OCI-LY7 (cell line): ENCODE measurements at regions not wholly inside any gene's neighbourhood (a gene's known extent, or its start where the extent isn't known, plus 50 kb on each side); places are given as distances from the start of the nearest gene placed in this dataset.

Experiments
- BruUV-seq: library from RNA; stranded (reverse); fragments of 400-500 nt; replicated peaks from 2 replicates; lab custom pipeline; 2021; lab: Mats Ljungman, UMichigan
- CTCF ChIA-PET: fragments of 300-600 bp; sonication (Branson Sonifier 250); formaldehyde crosslinking; loops from one replicate; lab custom pipeline; 2022; ENCODE audit warnings: antibody characterized with exemption; ENCODE audit not compliant: unreplicated experiment; lab: Charles Lee
- POLR2A ChIA-PET: fragments of 300-600 bp; sonication (Branson Sonifier 250); formaldehyde crosslinking; loops from one replicate; lab custom pipeline; 2022; ENCODE audit warnings: antibody characterized with exemption; lab: Charles Lee
- DNase-seq: peaks from one replicate; pipeline ENCODE4 v3.0.0-alpha.2; 2015; ENCODE audit warnings: low spot score
- H2AFZ ChIP-seq: fragments of 200-600 bp; sonication (generic), shearing (Covaris generic); 2 replicates; pipeline ENCODE4 v1.6.1; 2014; ENCODE audit warnings: mild to moderate bottlenecking, antibody characterized with exemption, low read length, moderate library complexity
- H3K27ac ChIP-seq: fragments of 200-600 bp; sonication (generic); 2 replicates; pipeline ENCODE4 v1.5.1; 2014; ENCODE audit warnings: mixed run types, low read depth, mild to moderate bottlenecking, moderate library complexity, low read length, inconsistent platforms; ENCODE audit not compliant: poor library complexity, severe bottlenecking
- H3K36me3 ChIP-seq: fragments of 200-600 bp; sonication (generic); 2 replicates; pipeline ENCODE4 v1.6.1; 2014; ENCODE audit warnings: mild to moderate bottlenecking, antibody characterized with exemption, low read length, moderate library complexity, mixed read lengths; ENCODE audit not compliant: insufficient read depth
- H3K4me1 ChIP-seq: fragments of 200-600 bp; sonication (generic); 2 replicates; pipeline ENCODE4 v1.5.1; 2014; ENCODE audit warnings: mild to moderate bottlenecking, low read length; ENCODE audit not compliant: insufficient read depth, poor library complexity, severe bottlenecking
- H3K4me2 ChIP-seq: fragments of 200-600 bp; sonication (generic); 2 replicates; pipeline ENCODE4 v1.6.1; 2014; ENCODE audit warnings: mild to moderate bottlenecking, low read length
- H3K4me3 ChIP-seq: fragments of 200-600 bp; sonication (generic); 2 replicates; pipeline ENCODE4 v1.5.1; 2014; ENCODE audit warnings: mild to moderate bottlenecking, low read depth, low read length; ENCODE audit not compliant: poor library complexity, severe bottlenecking
- H3K79me2 ChIP-seq: fragments of 200-600 bp; sonication (generic); 2 replicates; pipeline ENCODE4 v1.6.1; 2016; ENCODE audit warnings: low read depth, mild to moderate bottlenecking, low read length, moderate library complexity, mixed read lengths; ENCODE audit not compliant: insufficient read depth
- H3K9me2 ChIP-seq: fragments of 200-600 bp; sonication (generic); 2 replicates; pipeline ENCODE4 v1.6.1; 2016; ENCODE audit warnings: mild to moderate bottlenecking, low read length, mixed read lengths; ENCODE audit not compliant: insufficient read depth
- H3K9me3 ChIP-seq: fragments of 200-600 bp; sonication (generic); 2 replicates; pipeline ENCODE4 v1.6.1; 2014; ENCODE audit warnings: mild to moderate bottlenecking, mixed run types, low read length, mixed read lengths
- H4K20me1 ChIP-seq: fragments of 200-600 bp; sonication (generic); 2 replicates; pipeline ENCODE4 v1.6.1; 2014; ENCODE audit warnings: mild to moderate bottlenecking, antibody characterized with exemption, low read length, moderate library complexity, mixed read lengths; ENCODE audit not compliant: insufficient read depth
- EZH2phosphoT487 ChIP-seq: fragments of 200-600 bp; sonication (generic); IDR thresholded peaks from 2 replicates; pipeline ENCODE4 v1.6.1; 2018; ENCODE audit warnings: low read depth, borderline replicate concordance, mild to moderate bottlenecking, mixed run types, antibody characterized with exemption, low read length, moderate library complexity, mixed read lengths
- intact Hi-C: fragments of 100-400 bp; cut with micrococcal nuclease; formaldehyde crosslinking; loops from one replicate; pipeline ENCODE4 v1.10.0; 2022; ENCODE audit not compliant: unreplicated experiment
- TF ChIP-seq, protein P1 (sequence below): fragments of 200-600 bp; sonication (generic); conservative IDR thresholded peaks from 2 replicates; pipeline ENCODE4 v1.5.1; 2014; ENCODE audit warnings: mild to moderate bottlenecking, antibody characterized with exemption, low read length, moderate library complexity, mixed read lengths

- TF ChIP-seq, protein P1, sequence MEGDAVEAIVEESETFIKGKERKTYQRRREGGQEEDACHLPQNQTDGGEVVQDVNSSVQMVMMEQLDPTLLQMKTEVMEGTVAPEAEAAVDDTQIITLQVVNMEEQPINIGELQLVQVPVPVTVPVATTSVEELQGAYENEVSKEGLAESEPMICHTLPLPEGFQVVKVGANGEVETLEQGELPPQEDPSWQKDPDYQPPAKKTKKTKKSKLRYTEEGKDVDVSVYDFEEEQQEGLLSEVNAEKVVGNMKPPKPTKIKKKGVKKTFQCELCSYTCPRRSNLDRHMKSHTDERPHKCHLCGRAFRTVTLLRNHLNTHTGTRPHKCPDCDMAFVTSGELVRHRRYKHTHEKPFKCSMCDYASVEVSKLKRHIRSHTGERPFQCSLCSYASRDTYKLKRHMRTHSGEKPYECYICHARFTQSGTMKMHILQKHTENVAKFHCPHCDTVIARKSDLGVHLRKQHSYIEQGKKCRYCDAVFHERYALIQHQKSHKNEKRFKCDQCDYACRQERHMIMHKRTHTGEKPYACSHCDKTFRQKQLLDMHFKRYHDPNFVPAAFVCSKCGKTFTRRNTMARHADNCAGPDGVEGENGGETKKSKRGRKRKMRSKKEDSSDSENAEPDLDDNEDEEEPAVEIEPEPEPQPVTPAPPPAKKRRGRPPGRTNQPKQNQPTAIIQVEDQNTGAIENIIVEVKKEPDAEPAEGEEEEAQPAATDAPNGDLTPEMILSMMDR = no peak
- TF ChIP-seq EZH2phosphoT487 = no peak
- Histone ChIP-seq H3K4me2 (no peak overlapping the region), H3K36me3 (no peaks in the 10 kb centered on the region), H3K4me1 (no peaks in the 10 kb centered on the region), H2AFZ (no peak overlapping the region), H3K27ac (no peak overlapping the region), H3K4me3 (no peak overlapping the region), H3K9me3 (no peaks in the 10 kb centered on the region), H3K79me2 (no peaks in the 10 kb centered on the region), H4K20me1 (no peaks in the 10 kb centered on the region), H3K9me2 (no peaks in the 10 kb centered on the region)
- CTCF ChIA-PET = no interaction called here
- intact Hi-C loops = no loop called here
- POLR2A ChIA-PET = interaction anchor here (0.7 kb wide), 1 partner anchor 80 kb away, joined by 3 read pairs; no protein-coding TSS in a partner anchor
- no TSS peak for BruUV-seq
- DNase-seq = no peak
Measured at GRCh38 chr7:138204982-138205298, 128.7 kb downstream of the AKR1D1 start.

DNA sequence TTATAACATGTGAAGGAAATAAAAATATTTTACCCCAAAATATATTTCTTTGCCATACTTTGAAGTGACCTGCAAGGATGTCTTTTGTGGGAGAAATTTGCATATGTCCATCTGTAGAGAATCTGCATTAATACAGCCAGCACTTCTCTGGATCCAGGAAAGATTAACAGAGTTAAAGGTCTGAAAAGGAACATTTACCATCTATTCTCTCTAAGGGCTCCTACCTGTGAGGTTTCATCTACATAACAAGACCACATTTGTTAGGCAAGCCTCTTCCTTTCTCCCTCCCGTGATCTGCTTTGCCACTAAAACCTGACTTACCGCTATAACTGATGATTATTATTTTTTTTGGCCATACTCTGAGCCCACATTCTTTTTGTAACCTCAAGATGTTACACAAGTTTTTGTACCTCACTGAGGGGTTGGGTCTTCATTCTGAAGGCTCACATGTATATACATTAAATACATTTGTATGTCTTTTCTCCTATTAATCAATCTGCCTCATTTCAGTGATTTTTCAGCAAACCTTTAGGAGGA, 129.4 kb downstream of the AKR1D1 start:
- TF ChIP-seq, protein P1 = no peak
- TF ChIP-seq EZH2phosphoT487 = no peak
- Histone ChIP-seq H4K20me1 (no peaks in the 10 kb centered on the region), H3K27ac (no peak overlapping the region), H3K9me2 (no peaks in the 10 kb centered on the region), H3K4me3 (no peak overlapping the region), H3K4me2 (no peak overlapping the region), H3K36me3 (no peaks in the 10 kb centered on the region), H3K9me3 (no peaks in the 10 kb centered on the region), H3K4me1 (no peaks in the 10 kb centered on the region), H3K79me2 (no peaks in the 10 kb centered on the region), H2AFZ (no peak overlapping the region)
- no peak for DNase-seq
- intact Hi-C loops = no loop called here
- CTCF ChIA-PET = no interaction called here
- BruUV-seq = no TSS peak
- POLR2A ChIA-PET = no interaction called here

GRCh38 chr7:138207555-138207971, 131.3 kb downstream of the AKR1D1 start:
- no peak overlapping the region for H3K27ac ChIP-seq
- no peak overlapping the region for H3K4me3 ChIP-seq
- no peak overlapping the region for H2AFZ ChIP-seq
- H3K9me2 ChIP-seq = no peaks in the 10 kb centered on the region
- TF ChIP-seq, protein P1 = no peak
- TF ChIP-seq EZH2phosphoT487 = no peak
- H3K79me2 ChIP-seq = no peaks in the 10 kb centered on the region
- intact Hi-C loops = no loop called here
- no TSS peak for BruUV-seq
- no peaks in the 10 kb centered on the region for H4K20me1 ChIP-seq
- DNase-seq = no peak
- H3K9me3 ChIP-seq = no peaks in the 10 kb centered on the region
- ChIA-PET POLR2A (no interaction called here), CTCF (no interaction called here)
- no peak overlapping the region for H3K4me2 ChIP-seq
- no peaks in the 10 kb centered on the region for H3K36me3 ChIP-seq
- no peaks in the 10 kb centered on the region for H3K4me1 ChIP-seq
